Neural progenitor cell (in vitro differentiated cells): ENCODE measurements at regions not wholly inside any gene's neighbourhood (a gene's known extent, or its start where the extent isn't known, plus 50 kb on each side); places are given as distances from the start of the nearest gene placed in this dataset.

ENCODE experiments used
- CTCF ChIP-seq: fragments of 200-600 bp; sonication (generic); IDR thresholded peaks from 2 replicates; pipeline ENCODE4 v1.5.1; 2017; ENCODE audit warnings: antibody characterized with exemption, mild to moderate bottlenecking
- EZH2 ChIP-seq: fragments of 200-600 bp; sonication (generic); IDR thresholded peaks from 2 replicates; pipeline ENCODE4 v1.6.1; 2017; ENCODE audit warnings: antibody characterized with exemption, mild to moderate bottlenecking, moderate library complexity
- EZH2phosphoT487 ChIP-seq: fragments of 200-600 bp; sonication (generic); IDR thresholded peaks from 2 replicates; pipeline ENCODE4 v1.6.1; 2017; ENCODE audit warnings: antibody characterized with exemption

GRCh38 chr4:7131498-7132031, 60.8 kb upstream of the SORCS2 start:
- no peak for TF ChIP-seq CTCF
- TF ChIP-seq EZH2 = no peak
- no peak for TF ChIP-seq EZH2phosphoT487
